OCI-LY3 (cell line): ENCODE measurements at regions not wholly inside any gene's neighbourhood (a gene's known extent, or its start where the extent isn't known, plus 50 kb on each side); places are given as distances from the start of the nearest gene placed in this dataset.

ENCODE experiments used
- H2AFZ ChIP-seq: fragments of 200-600, 300-600 bp; shearing (Covaris generic); 2 replicates; pipeline ENCODE4 v1.6.0; 2014; ENCODE audit warnings: antibody characterized with exemption, low read depth, low read length
- H3K27ac ChIP-seq: fragments of 200-600, 300-600 bp; sonication (generic); 2 replicates; pipeline ENCODE4 v1.5.1; 2014; ENCODE audit warnings: mild to moderate bottlenecking, low read length, moderate library complexity, mixed read lengths
- H3K27me3 ChIP-seq: fragments of 200-600, 300-600 bp; sonication (generic); 2 replicates; pipeline ENCODE4 v1.6.1; 2014; ENCODE audit warnings: low read depth, low read length, mixed read lengths
- H3K36me3 ChIP-seq: fragments of 200-600, 300-600 bp; sonication (generic); replicated peaks from 2 replicates; pipeline ENCODE3; 2014; ENCODE audit warnings: low read depth, low read length, mixed read lengths
- H3K4me1 ChIP-seq: fragments of 300-600, 200-600 bp; sonication (generic); 2 replicates; pipeline ENCODE4 v1.6.1; 2014; ENCODE audit warnings: low read length, mixed read lengths
- H3K4me2 ChIP-seq: fragments of 200-600, 300-600 bp; sonication (generic); 2 replicates; pipeline ENCODE4 v1.6.1; 2014; ENCODE audit warnings: low read length, mixed read lengths
- H3K4me3 ChIP-seq: fragments of 300-600, 200-600 bp; sonication (generic); 2 replicates; pipeline ENCODE4 v1.5.1; 2014; ENCODE audit warnings: antibody characterized with exemption, mild to moderate bottlenecking, low read length, moderate library complexity
- H3K79me2 ChIP-seq: fragments of 300-600, 200-600 bp; shearing (Covaris generic); 2 replicates; pipeline ENCODE4 v1.6.1; 2014; ENCODE audit warnings: mild to moderate bottlenecking, low read length, mixed read lengths
- H3K9ac ChIP-seq: fragments of 300-600, 200-600 bp; shearing (Covaris generic); 2 replicates; pipeline ENCODE4 v1.6.0; 2014; ENCODE audit warnings: mild to moderate bottlenecking, low read length, moderate library complexity
- H3K9me3 ChIP-seq: fragments of 200-600, 300-600 bp; shearing (Covaris generic); 2 replicates; pipeline ENCODE4 v1.6.1; 2014; ENCODE audit warnings: low read length, mixed read lengths; ENCODE audit not compliant: insufficient read depth
- H4K20me1 ChIP-seq: fragments of 200-600, 300-600 bp; sonication (generic); 2 replicates; pipeline ENCODE4 v1.6.1; 2016; ENCODE audit warnings: low read length, mixed read lengths; ENCODE audit not compliant: insufficient read depth
- CTCF ChIP-seq: fragments of 200-600, 300-600 bp; sonication (generic); IDR thresholded peaks from 2 replicates; pipeline ENCODE4 v1.5.1; 2014; ENCODE audit warnings: antibody characterized with exemption, low read length, low read depth
- EZH2phosphoT487 ChIP-seq: fragments of 200-600 bp; shearing (Covaris generic); IDR thresholded peaks from 2 replicates; pipeline ENCODE4 v1.6.1; 2018; ENCODE audit warnings: antibody characterized with exemption, mixed run types, low read depth

DNA sequence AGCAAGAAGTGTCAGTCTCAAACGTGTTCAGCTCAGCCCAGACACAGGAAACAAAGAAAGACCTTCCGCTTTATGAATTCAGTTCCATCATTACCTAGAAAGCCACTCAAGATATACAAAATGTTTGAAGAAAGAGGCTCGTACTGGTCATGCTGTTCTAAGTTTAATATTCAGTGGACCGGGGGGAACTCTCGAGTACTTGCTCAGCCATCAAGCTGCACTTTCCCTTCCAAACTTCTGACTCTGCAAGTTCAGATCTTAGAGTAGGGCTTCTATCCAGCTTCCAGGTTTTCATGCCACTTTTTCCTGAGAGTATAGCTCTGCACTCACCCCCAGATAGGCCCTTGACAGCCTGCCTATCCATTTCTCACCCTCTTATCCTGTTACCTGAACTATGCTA lies 62.8 kb upstream of the OSBPL8 start:
- Histone ChIP-seq H3K27me3 (no peaks in the 10 kb centered on the region; the same call in 1 of the 2 replicates), H3K9ac (no peak overlapping the region), H3K4me3 (no peak overlapping the region), H3K36me3 (no peaks in the 10 kb centered on the region), H4K20me1 (no peaks in the 10 kb centered on the region), H3K27ac (no peak overlapping the region), H2AFZ (no peak overlapping the region), H3K9me3 (no peaks in the 10 kb centered on the region), H3K79me2 (no peaks in the 10 kb centered on the region), H3K4me1 (peaks cover 30% of the 10 kb centered on the region), H3K4me2 (no peak overlapping the region)
- TF ChIP-seq EZH2phosphoT487 (no peak), CTCF (no peak)

DNA sequence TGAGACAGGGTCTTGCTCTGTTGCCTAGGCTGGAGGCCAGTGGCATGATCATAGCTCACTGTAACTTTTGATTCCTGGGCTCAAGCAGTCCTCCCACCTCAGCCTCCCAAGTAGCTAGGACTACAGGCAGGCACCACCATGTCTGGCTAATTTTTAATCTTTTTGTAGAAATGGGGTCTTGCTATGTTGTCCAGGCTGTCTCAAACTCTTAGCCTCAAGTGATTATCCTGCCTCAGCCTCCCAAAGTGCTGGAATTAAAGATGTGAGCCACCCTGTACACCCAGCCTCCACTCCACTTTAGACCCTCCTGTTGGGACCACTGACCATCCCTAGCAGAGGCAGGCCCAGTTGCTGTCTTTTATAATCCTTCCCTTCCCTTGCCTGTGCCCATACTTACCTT lies 63.3 kb upstream of the OSBPL8 start:
- no peaks in the 10 kb centered on the region for H4K20me1 ChIP-seq
- no peaks in the 10 kb centered on the region for H3K36me3 ChIP-seq
- H3K9ac ChIP-seq = no peak overlapping the region
- no peaks in the 10 kb centered on the region for H3K9me3 ChIP-seq
- TF ChIP-seq EZH2phosphoT487 (no peak), CTCF (no peak)
- no peak overlapping the region for H3K4me2 ChIP-seq
- no peaks in the 10 kb centered on the region; the same call in 1 of the 2 replicates for H3K27me3 ChIP-seq
- no peak overlapping the region for H3K27ac ChIP-seq
- H3K79me2 ChIP-seq = no peaks in the 10 kb centered on the region
- no peak overlapping the region for H2AFZ ChIP-seq
- H3K4me3 ChIP-seq = no peak overlapping the region
- H3K4me1 ChIP-seq = peaks cover 25% of the 10 kb centered on the region

DNA sequence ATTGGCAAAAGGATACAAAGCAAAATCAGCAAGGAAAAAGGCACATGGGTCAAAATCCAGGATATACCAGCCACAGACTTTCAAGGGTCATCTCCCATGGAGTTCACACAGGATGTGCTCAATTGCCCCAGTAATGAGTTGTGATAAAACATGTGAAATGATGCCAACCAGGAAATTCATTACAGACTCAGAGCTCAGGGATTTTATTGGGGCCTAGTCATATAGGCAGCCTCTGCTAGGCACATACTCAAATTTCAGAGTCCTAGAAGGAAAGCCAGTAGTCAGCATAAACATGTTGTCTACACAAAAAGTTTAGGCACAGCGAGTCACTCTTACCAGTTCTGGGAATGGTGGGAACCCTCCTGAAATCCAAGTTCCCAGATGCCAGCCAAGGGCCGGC lies 64.4 kb upstream of the OSBPL8 start:
- H3K9me3 ChIP-seq = no peaks in the 10 kb centered on the region
- no peaks in the 10 kb centered on the region for H4K20me1 ChIP-seq
- no peak overlapping the region for H3K4me2 ChIP-seq
- no peaks in the 10 kb centered on the region for H3K79me2 ChIP-seq
- no peak overlapping the region for H3K4me3 ChIP-seq
- H3K9ac ChIP-seq = no peak overlapping the region
- no peak overlapping the region for H2AFZ ChIP-seq
- TF ChIP-seq EZH2phosphoT487 (no peak), CTCF (no peak)
- H3K36me3 ChIP-seq = no peaks in the 10 kb centered on the region
- H3K27me3 ChIP-seq = no peaks in the 10 kb centered on the region; the same call in 1 of the 2 replicates
- peaks cover 18% of the 10 kb centered on the region for H3K4me1 ChIP-seq
- no peak overlapping the region for H3K27ac ChIP-seq

- H4K20me1 ChIP-seq = no peaks in the 10 kb centered on the region
- H3K9me3 ChIP-seq = no peaks in the 10 kb centered on the region
- H3K4me2 ChIP-seq = no peak overlapping the region
- no peaks in the 10 kb centered on the region for H3K36me3 ChIP-seq
- H3K4me3 ChIP-seq = no peak overlapping the region
- peaks cover 22% of the 10 kb centered on the region for H3K4me1 ChIP-seq
- no peak overlapping the region for H2AFZ ChIP-seq
- no peaks in the 10 kb centered on the region; the same call in 1 of the 2 replicates for H3K27me3 ChIP-seq
- no peak overlapping the region for H3K27ac ChIP-seq
- no peak overlapping the region for H3K9ac ChIP-seq
- no peaks in the 10 kb centered on the region for H3K79me2 ChIP-seq
- no peak for TF ChIP-seq EZH2phosphoT487
- no peak for TF ChIP-seq CTCF
Observed at GRCh38 chr12:76627346-76628135, 68.0 kb upstream of the OSBPL8 start.
